H9 (cell line): ENCODE measurements at regions not wholly inside any gene's neighbourhood (a gene's known extent, or its start where the extent isn't known, plus 50 kb on each side); places are given as distances from the start of the nearest gene placed in this dataset.

Source experiments
- DNase-seq: peaks from one replicate; pipeline ENCODE4 v3.0.0-alpha.2; 2017
- H2AFZ ChIP-seq: one replicate; pipeline ENCODE4 v1.6.1; 2013; ENCODE audit warnings: mild to moderate bottlenecking, low read length, control low read depth, moderate library complexity
- H2AK5ac ChIP-seq: 2 replicates; pipeline ENCODE4 v1.6.1; 2013; ENCODE audit warnings: low read length, control low read depth, mixed read lengths; ENCODE audit not compliant: insufficient read length
- H2BK120ac ChIP-seq: one replicate; pipeline ENCODE4 v1.6.1; 2013; ENCODE audit warnings: low read depth, mild to moderate bottlenecking, low read length, control low read depth, inconsistent platforms; ENCODE audit not compliant: poor library complexity, severe bottlenecking
- H2BK12ac ChIP-seq: 2 replicates; pipeline ENCODE4 v1.6.1; 2013; ENCODE audit warnings: low read length, control low read depth, mixed read lengths, low read depth; ENCODE audit not compliant: insufficient read length
- H2BK15ac ChIP-seq: 2 replicates; pipeline ENCODE4 v1.6.1; 2013; ENCODE audit warnings: low read depth, low read length, control low read depth
- H2BK20ac ChIP-seq: one replicate; pipeline ENCODE4 v1.6.1; 2013; ENCODE audit warnings: low read depth, mild to moderate bottlenecking, low read length, control low read depth, inconsistent platforms; ENCODE audit not compliant: poor library complexity, severe bottlenecking
- H2BK5ac ChIP-seq: 2 replicates; pipeline ENCODE4 v1.6.1; 2013; ENCODE audit warnings: low read length, control low read depth, mixed read lengths; ENCODE audit not compliant: insufficient read length
- H3K14ac ChIP-seq: 2 replicates; pipeline ENCODE4 v1.6.1; 2013; ENCODE audit warnings: low read length, control low read depth; ENCODE audit not compliant: insufficient read depth
- H3K18ac ChIP-seq: 2 replicates; pipeline ENCODE4 v1.6.1; 2013; ENCODE audit warnings: low read depth, mild to moderate bottlenecking, mixed read lengths, low read length, control low read depth; ENCODE audit not compliant: insufficient read length
- H3K23ac ChIP-seq: 2 replicates; pipeline ENCODE4 v1.6.1; 2013; ENCODE audit warnings: low read length, control low read depth, mixed read lengths, low read depth; ENCODE audit not compliant: insufficient read length
- H3K23me2 ChIP-seq: 2 replicates; pipeline ENCODE4 v1.6.1; 2013; ENCODE audit warnings: low read depth, mild to moderate bottlenecking, mixed read lengths, low read length, control low read depth; ENCODE audit not compliant: insufficient read length, poor library complexity, severe bottlenecking
- H3K27ac ChIP-seq: 2 replicates; pipeline ENCODE4 v1.5.1; 2013; ENCODE audit warnings: low read length, control low read depth, mixed read lengths, low read depth; ENCODE audit not compliant: insufficient read length
- H3K27me3 ChIP-seq: 2 replicates; pipeline ENCODE4 v1.6.1; 2013; ENCODE audit warnings: low read length, control low read depth, inconsistent platforms; ENCODE audit not compliant: insufficient read depth
- H3K4ac ChIP-seq: 2 replicates; pipeline ENCODE4 v1.6.1; 2013; ENCODE audit warnings: low read depth, mild to moderate bottlenecking, control low read depth, inconsistent platforms, low read length, moderate library complexity
- H3K4me1 ChIP-seq: 2 replicates; pipeline ENCODE4 v1.6.1; 2013; ENCODE audit warnings: low read length, control low read depth, inconsistent platforms; ENCODE audit not compliant: insufficient read depth
- H3K4me2 ChIP-seq: 2 replicates; pipeline ENCODE4 v1.6.1; 2013; ENCODE audit warnings: low read length, control low read depth, mixed read lengths; ENCODE audit not compliant: insufficient read length, insufficient read depth
- H3K56ac ChIP-seq: 2 replicates; pipeline ENCODE4 v1.6.1; 2013; ENCODE audit warnings: low read depth, mild to moderate bottlenecking, mixed read lengths, low read length, control low read depth; ENCODE audit not compliant: insufficient read length
- H3K79me1 ChIP-seq: 2 replicates; pipeline ENCODE4 v1.6.1; 2013; ENCODE audit warnings: low read depth, mild to moderate bottlenecking, moderate library complexity, low read length, control low read depth, inconsistent platforms; ENCODE audit not compliant: insufficient read depth, poor library complexity, severe bottlenecking
- H3K79me2 ChIP-seq: 2 replicates; pipeline ENCODE4 v1.6.1; 2013; ENCODE audit warnings: low read length, control low read depth, inconsistent platforms; ENCODE audit not compliant: insufficient read depth
- H3K9ac ChIP-seq: 2 replicates; pipeline ENCODE4 v1.6.1; 2013; ENCODE audit warnings: low read length, control low read depth, mixed read lengths; ENCODE audit not compliant: insufficient read length; ENCODE audit errors: extremely low read depth
- H3K9me3 ChIP-seq: one replicate; pipeline ENCODE4 v1.6.1; 2013; ENCODE audit warnings: low read depth, low read length, inconsistent platforms; ENCODE audit not compliant: control insufficient read depth
- H3T11ph ChIP-seq: one replicate; pipeline ENCODE4 v1.6.1; 2013; ENCODE audit warnings: mild to moderate bottlenecking, low read length, control low read depth, inconsistent platforms
- H4K20me1 ChIP-seq: one replicate; pipeline ENCODE4 v1.6.1; 2013; ENCODE audit not compliant: control insufficient read depth, insufficient read length, insufficient read depth
- H4K5ac ChIP-seq: 2 replicates; pipeline ENCODE4 v1.6.1; 2013; ENCODE audit warnings: low read depth, mild to moderate bottlenecking, mixed read lengths, low read length, control low read depth; ENCODE audit not compliant: insufficient read length
- H4K8ac ChIP-seq: replicated peaks from 2 replicates; pipeline ENCODE4 v1.6.1; 2013; ENCODE audit warnings: low read length, control low read depth, mixed read lengths, low read depth; ENCODE audit not compliant: insufficient read length
- H4K91ac ChIP-seq: 2 replicates; pipeline ENCODE4 v1.6.1; 2013; ENCODE audit warnings: low read depth, mild to moderate bottlenecking, moderate library complexity, mixed read lengths, low read length, control low read depth; ENCODE audit not compliant: insufficient read length
- H3K27ac Mint-ChIP-seq, 3 experiments: 2 replicates in 2 of 3; 3 replicates in 1 of 3; pipeline ENCODE4 v1.8.0; 2020 to 2021; ENCODE audit warnings: mixed read lengths in 3 of 3, mild to moderate bottlenecking in 1 of 3, moderate library complexity in 1 of 3
- H3K27me3 Mint-ChIP-seq: 2 replicates; pipeline ENCODE4 v1.8.0; 2021; ENCODE audit warnings: low read depth, mild to moderate bottlenecking, moderate library complexity, mixed read lengths
- H3K36me3 Mint-ChIP-seq, 3 experiments: 2 replicates in 2 of 3; 3 replicates in 1 of 3; pipeline ENCODE4 v1.8.0; 2020 to 2021; ENCODE audit warnings: low read depth in 3 of 3, mixed read lengths in 3 of 3; ENCODE audit not compliant: insufficient read depth in 1 of 3
- H3K4me1 Mint-ChIP-seq, 2 experiments: 2 replicates each; pipeline ENCODE4 v1.8.0; 2020; ENCODE audit warnings: mixed read lengths in 2 of 2
- H3K4me3 Mint-ChIP-seq, 2 experiments: 2 replicates in 1 of 2; 3 replicates in 1 of 2; pipeline ENCODE4 v1.8.0; 2020 to 2021; ENCODE audit warnings: mild to moderate bottlenecking in 2 of 2, mixed read lengths in 2 of 2, moderate library complexity in 1 of 2
- H3K9me3 Mint-ChIP-seq, 2 experiments: 2 replicates in 1 of 2; 3 replicates in 1 of 2; pipeline ENCODE4 v1.8.0; 2020; ENCODE audit warnings: mild to moderate bottlenecking in 2 of 2, mixed read lengths in 2 of 2, moderate library complexity in 1 of 2
- WGBS: extraction: QIAGEN DNeasy Blood & Tissue Kit; methylation state at CpG from one replicate; pipeline ENCODE4 v1.1.7; 2013; ENCODE audit warnings: missing lambda C conversion rate, low lambda C conversion rate, mixed read lengths; ENCODE audit not compliant: insufficient read length; ENCODE audit errors: extremely low coverage; 5-methylcytosine and 5-hydroxymethylcytosine counted together
- TF ChIP-seq, protein P1 (sequence below): fragments of 200-600 bp; sonication (generic); conservative IDR thresholded peaks from 3 replicates; pipeline ENCODE4 v1.8.0; 2021; ENCODE audit warnings: antibody characterized with exemption, mild to moderate bottlenecking

DNA sequence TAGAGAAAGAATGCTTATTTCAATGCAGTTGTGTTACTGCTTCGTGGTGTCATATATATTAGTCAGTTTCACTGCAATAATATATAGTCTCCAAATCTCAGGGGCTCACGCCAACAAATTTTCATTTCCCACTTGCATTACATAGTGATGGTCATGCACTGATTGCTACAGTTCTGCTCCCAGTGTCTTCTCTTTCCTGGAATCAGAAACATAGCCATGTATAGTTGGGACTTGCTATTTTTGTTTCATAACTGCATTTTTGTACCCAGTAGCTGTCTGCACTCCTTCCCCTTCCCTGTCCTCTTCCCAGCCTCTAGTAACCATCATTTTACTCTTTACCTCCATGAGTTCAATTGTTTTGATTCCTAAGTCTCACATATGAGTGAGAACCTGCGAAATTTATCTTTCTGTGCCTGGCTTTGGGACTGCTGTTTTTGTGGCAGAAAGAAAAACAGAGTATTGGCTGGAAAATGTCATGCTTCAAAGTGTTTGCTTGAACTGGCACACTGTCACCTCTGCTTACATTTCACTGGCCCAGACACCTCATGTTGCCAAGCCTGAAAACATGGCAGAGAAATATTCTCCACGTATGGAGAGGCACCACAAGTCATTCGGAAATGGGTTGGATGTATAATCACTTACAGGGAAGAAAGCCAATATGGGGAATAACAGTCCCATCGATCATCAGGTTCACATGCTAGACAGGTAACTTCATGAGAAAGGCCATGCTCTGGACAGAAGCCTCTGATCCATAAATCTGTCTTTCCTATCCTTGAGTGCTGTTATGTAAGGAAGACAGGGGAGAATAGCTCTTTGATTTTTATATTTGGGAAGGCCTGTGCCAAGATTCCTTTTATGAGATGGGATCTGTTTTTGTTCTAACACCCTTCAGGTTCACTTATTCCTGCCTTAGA lies 60.4 kb upstream of the BACH1 start:
- Histone ChIP-seq H3K9ac (no peak overlapping the region), H2BK120ac (no peak overlapping the region), H3K14ac (no peak overlapping the region), H4K5ac (no peak overlapping the region), H3K4ac (no peak overlapping the region), H2BK5ac (no peak overlapping the region), H3K27me3 (no peaks in the 10 kb centered on the region), H3K23ac (no peak overlapping the region), H3K79me2 (no peaks in the 10 kb centered on the region), H3T11ph (no peak overlapping the region), H3K4me2 (no peak overlapping the region), H3K9me3 (no peaks in the 10 kb centered on the region), H3K56ac (no peak overlapping the region), H2BK12ac (no peak overlapping the region), H3K79me1 (no peaks in the 10 kb centered on the region), H4K8ac (no peak overlapping the region), H3K23me2 (no peaks in the 10 kb centered on the region), H4K20me1 (no peaks in the 10 kb centered on the region), H3K4me1 (no peaks in the 10 kb centered on the region), H2BK15ac (no peak overlapping the region), H3K18ac (no peak overlapping the region), H3K27ac (no peak overlapping the region), H2AK5ac (no peak overlapping the region), H4K91ac (no peak overlapping the region), H2BK20ac (no peak overlapping the region), H2AFZ (no peak overlapping the region)
- Mint-ChIP-seq H3K27ac (no peak overlapping the region), H3K27me3 (no peaks in the 10 kb centered on the region), H3K4me3 (no peak overlapping the region), H3K9me3 (no peaks in the 10 kb centered on the region), H3K36me3 (no peaks in the 10 kb centered on the region), H3K4me1 (no peaks in the 10 kb centered on the region; a peak in 1 of 4 replicates)
- DNase-seq = no peak
- TF ChIP-seq, protein P1, sequence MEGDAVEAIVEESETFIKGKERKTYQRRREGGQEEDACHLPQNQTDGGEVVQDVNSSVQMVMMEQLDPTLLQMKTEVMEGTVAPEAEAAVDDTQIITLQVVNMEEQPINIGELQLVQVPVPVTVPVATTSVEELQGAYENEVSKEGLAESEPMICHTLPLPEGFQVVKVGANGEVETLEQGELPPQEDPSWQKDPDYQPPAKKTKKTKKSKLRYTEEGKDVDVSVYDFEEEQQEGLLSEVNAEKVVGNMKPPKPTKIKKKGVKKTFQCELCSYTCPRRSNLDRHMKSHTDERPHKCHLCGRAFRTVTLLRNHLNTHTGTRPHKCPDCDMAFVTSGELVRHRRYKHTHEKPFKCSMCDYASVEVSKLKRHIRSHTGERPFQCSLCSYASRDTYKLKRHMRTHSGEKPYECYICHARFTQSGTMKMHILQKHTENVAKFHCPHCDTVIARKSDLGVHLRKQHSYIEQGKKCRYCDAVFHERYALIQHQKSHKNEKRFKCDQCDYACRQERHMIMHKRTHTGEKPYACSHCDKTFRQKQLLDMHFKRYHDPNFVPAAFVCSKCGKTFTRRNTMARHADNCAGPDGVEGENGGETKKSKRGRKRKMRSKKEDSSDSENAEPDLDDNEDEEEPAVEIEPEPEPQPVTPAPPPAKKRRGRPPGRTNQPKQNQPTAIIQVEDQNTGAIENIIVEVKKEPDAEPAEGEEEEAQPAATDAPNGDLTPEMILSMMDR = no peak
- WGBS = no CpG with 5 or more reads among the region's 6 CpGs
